ENCODE measurements at regions not wholly inside any gene's neighbourhood (a gene's known extent, or its start where the extent isn't known, plus 50 kb on each side); places are given as distances from the start of the nearest gene placed in this dataset.

GRCh38 chr5:116389601-116390000 is 185.0 kb downstream of the SEMA6A start:
- ChIA-PET CTCF (no interaction called here), POLR2A (no interaction called here)
- no peak for TF ChIP-seq L3MBTL2 (conservative IDR thresholded peaks at IDR 0.05)
- TF ChIP-seq SUZ12 (IDR thresholded peaks at IDR 0.05): no peak
- no peak for TF ChIP-seq ZNF384 (IDR thresholded peaks at IDR 0.05)
- TF ChIP-seq ARNT (IDR thresholded peaks at IDR 0.05): no peak
- TF ChIP-seq TARDBP (IDR thresholded peaks at IDR 0.05): no peak
- TF ChIP-seq FOXA1 (IDR thresholded peaks at IDR 0.05): no peak
- no peak for TF ChIP-seq LEF1 (IDR thresholded peaks at IDR 0.05; ENCODE audit: borderline replicate concordance)
- no peak for TF ChIP-seq SP1 (IDR thresholded peaks at IDR 0.05)
- no peak for TF ChIP-seq HDGF (IDR thresholded peaks at IDR 0.05; ENCODE audit: borderline replicate concordance)
- DNase-seq (ENCODE audit: extremely low spot score): no peak

- DNase-seq (ENCODE audit: extremely low spot score): no peak
- ChIA-PET CTCF (no interaction called here), POLR2A (no interaction called here)
- no peak for TF ChIP-seq FOXK2 (IDR thresholded peaks at IDR 0.05)
These were observed 185.9 kb downstream of the SEMA6A start for GRCh38 chr5:116388564-116389258.

GRCh38 chr5:116387738-116388137 is 186.9 kb downstream of the SEMA6A start:
- CTCF ChIA-PET: no interaction called here
- no peak for TF ChIP-seq BHLHE40 (IDR thresholded peaks at IDR 0.05; ENCODE audit: borderline replicate concordance)
- TF ChIP-seq CTBP1 (IDR thresholded peaks at IDR 0.05; ENCODE audit: borderline replicate concordance): no peak
- no peak for TF ChIP-seq LEF1 (IDR thresholded peaks at IDR 0.05; ENCODE audit: borderline replicate concordance)
- TF ChIP-seq L3MBTL2 (conservative IDR thresholded peaks at IDR 0.05): no peak
- no peak for TF ChIP-seq FOXK2 (IDR thresholded peaks at IDR 0.05)
- no peak for TF ChIP-seq NFRKB (IDR thresholded peaks at IDR 0.05)
- TF ChIP-seq ZNF384 (IDR thresholded peaks at IDR 0.05): no peak
- TF ChIP-seq HDGF (IDR thresholded peaks at IDR 0.05; ENCODE audit: borderline replicate concordance): no peak
- no peak for TF ChIP-seq SP1 (IDR thresholded peaks at IDR 0.05)
- no peak for DNase-seq (ENCODE audit: extremely low spot score)
- POLR2A ChIA-PET: no interaction called here

GRCh38 chr5:116386633-116387032 is 188.0 kb downstream of the SEMA6A start:
- POLR2A ChIA-PET: no interaction called here
- CTCF ChIA-PET: no interaction called here
- TF ChIP-seq NFRKB (IDR thresholded peaks at IDR 0.05) (no peak), FOXA1 (IDR thresholded peaks at IDR 0.05) (no peak), L3MBTL2 (conservative IDR thresholded peaks at IDR 0.05) (no peak), FOXM1 (IDR thresholded peaks at IDR 0.05; ENCODE audit: borderline replicate concordance) (no peak), HDGF (IDR thresholded peaks at IDR 0.05; ENCODE audit: borderline replicate concordance) (no peak), SUZ12 (IDR thresholded peaks at IDR 0.05) (no peak), ARNT (IDR thresholded peaks at IDR 0.05) (no peak), ELF4 (IDR thresholded peaks at IDR 0.05) (no peak), CTBP1 (IDR thresholded peaks at IDR 0.05; ENCODE audit: borderline replicate concordance) (no peak), BHLHE40 (IDR thresholded peaks at IDR 0.05; ENCODE audit: borderline replicate concordance) (no peak), FOXK2 (IDR thresholded peaks at IDR 0.05) (no peak), PKNOX1 (IDR thresholded peaks at IDR 0.05) (no peak), LEF1 (IDR thresholded peaks at IDR 0.05; ENCODE audit: borderline replicate concordance) (no peak), TARDBP (IDR thresholded peaks at IDR 0.05) (no peak), SP1 (IDR thresholded peaks at IDR 0.05) (no peak)
- DNase-seq (ENCODE audit: extremely low spot score): no peak

GRCh38 chr5:116382874-116383266 is 191.8 kb downstream of the SEMA6A start:
- TF ChIP-seq NFRKB (IDR thresholded peaks at IDR 0.05) (no peak), FOXA1 (IDR thresholded peaks at IDR 0.05) (no peak)
- CTCF ChIA-PET: no interaction called here
- POLR2A ChIA-PET: no interaction called here
- DNase-seq (ENCODE audit: extremely low spot score): no peak

GRCh38 chr5:116382032-116382873 is 192.4 kb downstream of the SEMA6A start:
- no peak for DNase-seq (ENCODE audit: extremely low spot score)
- POLR2A ChIA-PET: no interaction called here
- CTCF ChIA-PET: no interaction called here

GRCh38 chr5:116381201-116381600 is 193.4 kb downstream of the SEMA6A start:
- CTCF ChIA-PET: no interaction called here
- no peak for DNase-seq (ENCODE audit: extremely low spot score)
- TF ChIP-seq TARDBP (IDR thresholded peaks at IDR 0.05) (no peak), FOXA1 (IDR thresholded peaks at IDR 0.05) (no peak), L3MBTL2 (conservative IDR thresholded peaks at IDR 0.05) (no peak), ZNF384 (IDR thresholded peaks at IDR 0.05) (no peak), NFRKB (IDR thresholded peaks at IDR 0.05) (no peak), PKNOX1 (IDR thresholded peaks at IDR 0.05) (no peak), HDGF (IDR thresholded peaks at IDR 0.05; ENCODE audit: borderline replicate concordance) (no peak), CTBP1 (IDR thresholded peaks at IDR 0.05; ENCODE audit: borderline replicate concordance) (no peak), BHLHE40 (IDR thresholded peaks at IDR 0.05; ENCODE audit: borderline replicate concordance) (no peak), ARNT (IDR thresholded peaks at IDR 0.05) (no peak), SUZ12 (IDR thresholded peaks at IDR 0.05) (no peak), LEF1 (IDR thresholded peaks at IDR 0.05; ENCODE audit: borderline replicate concordance) (no peak), SP1 (IDR thresholded peaks at IDR 0.05) (no peak), ELF4 (IDR thresholded peaks at IDR 0.05) (no peak), FOXM1 (IDR thresholded peaks at IDR 0.05; ENCODE audit: borderline replicate concordance) (no peak), FOXK2 (IDR thresholded peaks at IDR 0.05) (no peak)
- POLR2A ChIA-PET: no interaction called here

More at GRCh38 chr5:116382032-116382873, 192.4 kb downstream of the SEMA6A start:
- TF ChIP-seq FOXK2 (IDR thresholded peaks at IDR 0.05) (no peak), ARNT (IDR thresholded peaks at IDR 0.05) (no peak), SP1 (IDR thresholded peaks at IDR 0.05) (no peak), LEF1 (IDR thresholded peaks at IDR 0.05; ENCODE audit: borderline replicate concordance) (no peak)

All from HEK293T (cell line).